K562 (cell line): ENCODE measurements at regions not wholly inside any gene's neighbourhood (a gene's known extent, or its start where the extent isn't known, plus 50 kb on each side); places are given as distances from the start of the nearest gene placed in this dataset.
A peak's percentile ranks its signal among the peaks of the same experiment; 100 is the strongest.
"Not testable (repeated sequence)": the region's sequence is repeated elsewhere in the genome, so short reads cannot be mapped to it uniquely, and the experiment has no call there.

ENCODE experiments used
- CBX1 ChIP-seq: sonication (generic); IDR thresholded peaks from 2 replicates; pipeline ENCODE4 v1.6.1; 2016; ENCODE audit warnings: antibody characterized with exemption, low read depth, mild to moderate bottlenecking
- CREM ChIP-seq: IDR thresholded peaks from 2 replicates; pipeline ENCODE4 v1.6.1; 2014; ENCODE audit warnings: antibody characterized with exemption, low read depth
- CTBP1 ChIP-seq: fragments of 450-650 bp; IDR thresholded peaks from 2 replicates; pipeline ENCODE4 v1.6.1; 2016; ENCODE audit warnings: borderline replicate concordance
- DACH1 ChIP-seq: fragments of 450-650 bp; IDR thresholded peaks from 2 replicates; pipeline ENCODE4 v1.6.1; 2018; ENCODE audit not compliant: partially characterized antibody
- DNMT1 ChIP-seq: fragments of 450-650 bp; IDR thresholded peaks from 2 replicates; pipeline ENCODE4 v1.6.1; 2016; ENCODE audit warnings: antibody characterized with exemption, mild to moderate bottlenecking
- MEIS2 ChIP-seq: fragments of 450-650 bp; IDR thresholded peaks from 2 replicates; pipeline ENCODE4 v1.6.1; 2014; ENCODE audit warnings: mild to moderate bottlenecking; ENCODE audit not compliant: partially characterized antibody
- MYC ChIP-seq, 2 experiments: fragments of 250-450 bp in 1 of 2; sonication (Bioruptor Pico) in 1 of 2; IDR thresholded peaks; 2 replicates each; pipeline versions ENCODE4 v1.5.1 to v1.6.1; 2012 to 2021; ENCODE audit warnings: low read depth in 2 of 2, borderline replicate concordance in 1 of 2, improper control_type of control experiment in 1 of 2, low read length in 1 of 2, mild to moderate bottlenecking in 1 of 2, moderate library complexity in 1 of 2
- NFE2 ChIP-seq: IDR thresholded peaks from 2 replicates; pipeline ENCODE4 v1.6.1; 2014; ENCODE audit warnings: antibody characterized with exemption, low read depth
- POLR2A ChIP-seq: fragments of 450-650 bp; conservative IDR thresholded peaks from 2 replicates; pipeline ENCODE4 v1.6.1; 2016
- SOX6 ChIP-seq: fragments of 450-650 bp; IDR thresholded peaks from 2 replicates; pipeline ENCODE4 v1.6.1; 2014; ENCODE audit warnings: mild to moderate bottlenecking
- SUPT5H ChIP-seq: fragments of 450-650 bp; IDR thresholded peaks from 2 replicates; pipeline ENCODE4 v1.6.1; 2016
- ZBTB17 ChIP-seq: fragments of 450-650 bp; formaldehyde crosslinking; IDR thresholded peaks from 2 replicates; pipeline ENCODE4 v1.4.0; 2020; ENCODE audit warnings: mild to moderate bottlenecking
- ZFP30 ChIP-seq: fragments of 250-450 bp; sonication (Bioruptor Pico); IDR thresholded peaks from 2 replicates; pipeline ENCODE4 v1.8.0; 2022; ENCODE audit warnings: moderate library complexity, mild to moderate bottlenecking, inconsistent platforms, borderline replicate concordance
- ZNF551 ChIP-seq: fragments of 250-450 bp; sonication (Bioruptor Pico); IDR thresholded peaks from 2 replicates; pipeline ENCODE4 v1.5.0; 2021; ENCODE audit warnings: mild to moderate bottlenecking, moderate library complexity
- ZNF695 ChIP-seq: fragments of 450-650 bp; formaldehyde crosslinking; IDR thresholded peaks from 2 replicates; pipeline ENCODE4 v1.4.0; 2020; ENCODE audit warnings: mild to moderate bottlenecking, moderate library complexity
- ZSCAN29 ChIP-seq: fragments of 450-650 bp; IDR thresholded peaks from 2 replicates; pipeline ENCODE4 v1.6.1; 2017
- TF ChIP-seq, protein P1 (sequence below): fragments of 250-450 bp; sonication (Bioruptor Pico); IDR thresholded peaks from 2 replicates; pipeline ENCODE4 v1.5.0; 2021; ENCODE audit warnings: mild to moderate bottlenecking, moderate library complexity
- TF ChIP-seq, protein P2 (sequence below): fragments of 450-650 bp; IDR thresholded peaks from 2 replicates; pipeline ENCODE4 v1.7.1; 2018; ENCODE audit warnings: mild to moderate bottlenecking, low read depth; ENCODE audit not compliant: partially characterized antibody
- TF ChIP-seq, protein P3 (sequence below): sonication (generic); formaldehyde crosslinking; IDR thresholded peaks from 2 replicates; pipeline ENCODE4 v1.8.0; 2022; ENCODE audit warnings: mild to moderate bottlenecking, missing genetic modification reagents

DNA sequence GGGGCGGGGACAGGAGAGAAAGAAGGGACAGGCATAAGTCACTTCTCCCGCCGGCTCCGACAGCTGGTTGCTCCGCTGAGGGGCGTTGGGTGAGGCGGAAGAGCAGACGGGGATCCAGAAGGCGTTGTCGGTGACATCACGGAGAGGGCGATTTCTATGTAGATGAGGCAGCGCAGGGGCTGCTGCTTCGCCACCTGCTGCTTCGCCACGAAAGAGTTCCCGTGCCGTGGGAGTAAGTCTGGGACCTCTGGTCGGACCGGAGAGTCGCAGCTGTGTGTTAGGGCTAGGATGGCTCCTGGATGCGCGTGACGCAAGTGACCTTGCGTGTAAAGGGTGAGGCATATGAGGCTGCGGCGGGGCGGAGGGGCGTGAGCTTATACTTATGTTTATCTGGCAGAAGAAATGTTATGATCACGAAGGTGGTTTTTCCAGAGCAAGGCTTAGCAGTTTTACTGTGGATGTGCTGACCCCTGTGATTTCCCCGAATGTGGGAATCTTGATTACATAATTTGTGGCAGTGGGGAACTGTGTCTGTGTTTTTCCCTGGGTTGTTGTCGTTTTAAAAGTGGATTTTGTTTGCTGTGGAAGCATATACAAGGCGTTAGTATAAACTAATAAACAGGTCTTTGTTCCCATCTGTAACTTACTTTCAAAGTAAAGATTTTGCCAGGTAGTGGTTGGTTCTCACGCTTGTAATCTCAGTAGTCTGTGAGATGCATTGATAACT lies 52.8 kb downstream of the PPIAL4A start (continued):
- peak; percentile 71 for TF ChIP-seq DACH1
- TF ChIP-seq POLR2A, result peak; percentile 100
- TF ChIP-seq ZFP30 (CRISPR knock-in tag), result peak; percentile 79; the same call in 1 of the 2 replicates
- peak; percentile 49; the same call in 1 of the 2 replicates for TF ChIP-seq SOX6
- peak; percentile 88 for TF ChIP-seq ZNF695
- TF ChIP-seq, protein P1, sequence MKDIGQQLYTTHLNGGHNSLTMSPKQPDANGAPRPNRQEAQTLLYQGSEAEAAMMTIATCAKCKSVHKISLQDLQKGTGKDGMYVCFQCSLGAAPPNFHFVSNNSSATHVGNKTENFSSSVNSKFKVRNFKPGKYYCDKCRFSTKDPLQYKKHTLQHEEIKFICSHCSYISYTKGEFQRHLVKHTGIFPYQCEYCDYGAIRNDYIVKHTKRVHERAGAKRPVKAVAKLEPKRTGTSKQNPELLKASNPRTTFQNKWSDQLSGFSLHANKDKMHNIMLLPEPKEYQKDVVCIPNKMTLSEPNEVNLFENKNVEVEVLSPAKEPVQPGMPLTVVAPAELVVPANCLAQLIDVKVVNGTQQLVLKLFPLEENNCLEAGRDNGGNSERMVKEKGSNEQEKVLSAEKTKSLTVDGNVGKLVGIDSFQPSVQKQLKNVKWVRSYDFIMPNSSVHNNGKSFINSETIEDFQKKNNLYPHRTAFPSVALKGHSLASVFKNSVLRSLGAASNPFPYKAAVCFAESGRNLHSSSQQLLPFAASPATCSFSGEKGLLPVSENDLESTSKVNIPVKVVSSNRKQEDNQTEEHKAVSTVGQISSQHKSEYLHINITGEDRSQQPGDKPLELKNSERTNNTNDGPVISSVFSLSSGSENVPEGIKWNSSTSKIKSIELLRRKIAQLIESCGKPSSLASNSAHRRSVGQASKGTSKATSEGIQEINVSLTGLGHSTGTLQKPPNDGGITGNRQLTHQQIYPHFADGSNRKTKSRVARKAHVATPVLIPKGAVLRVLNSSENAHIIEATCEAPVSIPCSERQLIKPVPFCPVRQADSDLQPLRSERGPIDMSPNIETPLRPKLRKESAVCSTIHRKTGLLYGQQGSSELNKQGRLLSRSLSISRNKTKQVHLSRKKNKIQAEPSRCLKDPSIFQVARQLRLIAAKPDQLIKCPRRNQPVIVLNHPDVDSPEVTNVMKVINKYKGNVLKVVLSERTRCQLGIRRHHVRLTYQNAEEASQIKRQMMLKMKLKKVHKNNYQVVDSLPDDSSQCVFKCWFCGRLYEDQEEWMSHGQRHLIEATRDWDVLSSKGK (CRISPR knock-in tag), result peak; percentile 78; the same call in 1 of the 2 replicates
- TF ChIP-seq, protein P2, sequence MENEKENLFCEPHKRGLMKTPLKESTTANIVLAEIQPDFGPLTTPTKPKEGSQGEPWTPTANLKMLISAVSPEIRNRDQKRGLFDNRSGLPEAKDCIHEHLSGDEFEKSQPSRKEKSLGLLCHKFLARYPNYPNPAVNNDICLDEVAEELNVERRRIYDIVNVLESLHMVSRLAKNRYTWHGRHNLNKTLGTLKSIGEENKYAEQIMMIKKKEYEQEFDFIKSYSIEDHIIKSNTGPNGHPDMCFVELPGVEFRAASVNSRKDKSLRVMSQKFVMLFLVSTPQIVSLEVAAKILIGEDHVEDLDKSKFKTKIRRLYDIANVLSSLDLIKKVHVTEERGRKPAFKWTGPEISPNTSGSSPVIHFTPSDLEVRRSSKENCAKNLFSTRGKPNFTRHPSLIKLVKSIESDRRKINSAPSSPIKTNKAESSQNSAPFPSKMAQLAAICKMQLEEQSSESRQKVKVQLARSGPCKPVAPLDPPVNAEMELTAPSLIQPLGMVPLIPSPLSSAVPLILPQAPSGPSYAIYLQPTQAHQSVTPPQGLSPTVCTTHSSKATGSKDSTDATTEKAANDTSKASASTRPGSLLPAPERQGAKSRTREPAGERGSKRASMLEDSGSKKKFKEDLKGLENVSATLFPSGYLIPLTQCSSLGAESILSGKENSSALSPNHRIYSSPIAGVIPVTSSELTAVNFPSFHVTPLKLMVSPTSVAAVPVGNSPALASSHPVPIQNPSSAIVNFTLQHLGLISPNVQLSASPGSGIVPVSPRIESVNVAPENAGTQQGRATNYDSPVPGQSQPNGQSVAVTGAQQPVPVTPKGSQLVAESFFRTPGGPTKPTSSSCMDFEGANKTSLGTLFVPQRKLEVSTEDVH, result peak; percentile 90
- peak; percentile 81 for TF ChIP-seq CREM
- TF ChIP-seq CTBP1, result peak; percentile 82
- TF ChIP-seq NFE2, result peak; percentile 49
- 0 out of 2 replicates have a peak, but pooled peaks have one; percentile 37 for TF ChIP-seq ZSCAN29
- TF ChIP-seq DNMT1, result 0 out of 2 replicates have a peak, but pooled peaks have one; percentile 29
- TF ChIP-seq ZNF551 (CRISPR knock-in tag), result peak; percentile 92
- TF ChIP-seq MYC (IDR thresholded peaks at IDR 0.05; ENCODE audit: low read depth, low read length), result peak; percentile 25; the same call in 1 of the 2 replicates
- TF ChIP-seq MYC (CRISPR knock-in tag; IDR thresholded peaks at IDR 0.05; ENCODE audit: borderline replicate concordance, low read depth), result not testable (repeated sequence)
- TF ChIP-seq, protein P3, sequence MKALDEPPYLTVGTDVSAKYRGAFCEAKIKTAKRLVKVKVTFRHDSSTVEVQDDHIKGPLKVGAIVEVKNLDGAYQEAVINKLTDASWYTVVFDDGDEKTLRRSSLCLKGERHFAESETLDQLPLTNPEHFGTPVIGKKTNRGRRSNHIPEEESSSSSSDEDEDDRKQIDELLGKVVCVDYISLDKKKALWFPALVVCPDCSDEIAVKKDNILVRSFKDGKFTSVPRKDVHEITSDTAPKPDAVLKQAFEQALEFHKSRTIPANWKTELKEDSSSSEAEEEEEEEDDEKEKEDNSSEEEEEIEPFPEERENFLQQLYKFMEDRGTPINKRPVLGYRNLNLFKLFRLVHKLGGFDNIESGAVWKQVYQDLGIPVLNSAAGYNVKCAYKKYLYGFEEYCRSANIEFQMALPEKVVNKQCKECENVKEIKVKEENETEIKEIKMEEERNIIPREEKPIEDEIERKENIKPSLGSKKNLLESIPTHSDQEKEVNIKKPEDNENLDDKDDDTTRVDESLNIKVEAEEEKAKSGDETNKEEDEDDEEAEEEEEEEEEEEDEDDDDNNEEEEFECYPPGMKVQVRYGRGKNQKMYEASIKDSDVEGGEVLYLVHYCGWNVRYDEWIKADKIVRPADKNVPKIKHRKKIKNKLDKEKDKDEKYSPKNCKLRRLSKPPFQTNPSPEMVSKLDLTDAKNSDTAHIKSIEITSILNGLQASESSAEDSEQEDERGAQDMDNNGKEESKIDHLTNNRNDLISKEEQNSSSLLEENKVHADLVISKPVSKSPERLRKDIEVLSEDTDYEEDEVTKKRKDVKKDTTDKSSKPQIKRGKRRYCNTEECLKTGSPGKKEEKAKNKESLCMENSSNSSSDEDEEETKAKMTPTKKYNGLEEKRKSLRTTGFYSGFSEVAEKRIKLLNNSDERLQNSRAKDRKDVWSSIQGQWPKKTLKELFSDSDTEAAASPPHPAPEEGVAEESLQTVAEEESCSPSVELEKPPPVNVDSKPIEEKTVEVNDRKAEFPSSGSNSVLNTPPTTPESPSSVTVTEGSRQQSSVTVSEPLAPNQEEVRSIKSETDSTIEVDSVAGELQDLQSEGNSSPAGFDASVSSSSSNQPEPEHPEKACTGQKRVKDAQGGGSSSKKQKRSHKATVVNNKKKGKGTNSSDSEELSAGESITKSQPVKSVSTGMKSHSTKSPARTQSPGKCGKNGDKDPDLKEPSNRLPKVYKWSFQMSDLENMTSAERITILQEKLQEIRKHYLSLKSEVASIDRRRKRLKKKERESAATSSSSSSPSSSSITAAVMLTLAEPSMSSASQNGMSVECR, result 0 out of 2 replicates have a peak, but pooled peaks have one; percentile 22
- TF ChIP-seq MEIS2, result peak; percentile 92
- TF ChIP-seq CBX1, result peak; percentile 100
- peak; percentile 83 for TF ChIP-seq ZBTB17 (CRISPR knock-in tag)
- peak; percentile 100 for TF ChIP-seq SUPT5H
